ENCODE measurements at regions not wholly inside any gene's neighbourhood (a gene's known extent, or its start where the extent isn't known, plus 50 kb on each side); places are given as distances from the start of the nearest gene placed in this dataset.
"Not testable (repeated sequence)": the region's sequence is repeated elsewhere in the genome, so short reads cannot be mapped to it uniquely, and the experiment has no call there.

DNA sequence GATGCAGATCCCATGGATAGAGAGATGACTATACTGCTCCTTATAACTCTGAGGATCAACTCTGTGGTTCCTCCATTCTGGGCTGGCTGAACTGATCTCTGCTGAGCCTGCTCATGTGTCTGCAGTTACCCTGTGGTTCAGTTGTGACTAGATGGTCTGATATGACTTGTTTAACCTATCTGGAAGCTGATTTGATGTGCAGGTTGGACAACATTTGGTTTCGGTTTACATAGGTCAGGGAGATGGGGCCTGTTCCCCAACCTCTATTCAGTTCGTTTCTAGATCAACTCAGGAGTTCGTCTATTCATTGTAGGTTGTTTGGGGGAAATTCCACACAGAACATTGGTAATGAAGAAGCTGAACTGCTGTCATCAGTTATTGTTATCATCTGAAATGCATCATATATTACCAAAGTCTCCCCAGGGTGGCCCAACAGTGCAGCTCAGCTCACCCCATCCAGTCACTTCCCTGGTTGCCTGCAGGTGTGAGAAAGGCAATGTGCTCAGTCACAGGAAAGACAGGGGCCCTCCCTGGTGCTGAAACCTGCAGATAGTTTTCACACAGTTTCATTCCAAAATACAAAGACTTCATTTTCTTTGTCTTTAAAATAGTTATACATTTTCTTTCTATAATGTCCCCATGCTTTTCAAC, 415.0 kb downstream of the RPIA start:
- DNase-seq (ENCODE audit: low spot score); ATAC-seq (ENCODE audit: low FRiP score): not testable (repeated sequence)

DNA sequence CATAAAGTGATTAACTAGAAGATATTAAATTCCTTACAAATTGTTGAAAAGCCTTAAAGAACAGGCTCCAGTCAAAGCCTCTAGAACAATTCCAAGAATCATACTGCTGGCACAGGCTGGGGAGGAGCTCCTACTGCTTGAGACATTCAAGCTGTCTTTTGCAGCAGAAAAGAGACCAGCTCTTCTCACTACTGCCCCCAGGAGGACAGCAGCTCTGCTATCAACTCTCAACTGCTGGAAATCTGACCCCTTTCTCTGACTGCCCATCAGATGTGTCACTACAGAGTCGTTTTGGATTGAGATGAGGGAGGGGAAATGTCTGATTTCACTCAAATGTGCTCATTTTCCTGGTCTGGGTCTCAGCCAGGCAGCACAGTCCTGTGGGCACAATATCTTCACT, 421.0 kb downstream of the RPIA start:
- ATAC-seq (ENCODE audit: low FRiP score); DNase-seq (ENCODE audit: low spot score): not testable (repeated sequence)

DNA sequence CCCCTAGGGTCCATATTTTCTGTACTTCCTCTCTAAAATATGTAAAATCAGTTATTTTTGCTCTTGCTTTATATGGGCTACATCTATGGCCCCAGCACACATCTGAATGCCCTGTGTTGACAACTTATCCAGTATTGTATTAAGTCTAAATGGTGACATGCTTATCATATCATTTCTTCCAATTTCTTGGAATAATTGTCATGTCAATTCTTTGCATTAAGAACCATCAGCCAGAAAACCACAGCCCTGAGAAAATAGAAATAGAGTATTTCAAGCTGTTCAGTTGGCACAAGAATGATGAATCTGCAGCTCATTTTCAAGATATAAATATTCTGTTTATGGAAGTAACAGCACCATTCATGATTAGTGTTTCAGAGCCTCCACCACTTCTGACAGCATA, 421.8 kb downstream of the RPIA start:
- DNase-seq (ENCODE audit: low spot score); ATAC-seq (ENCODE audit: low FRiP score): not testable (repeated sequence)

DNA sequence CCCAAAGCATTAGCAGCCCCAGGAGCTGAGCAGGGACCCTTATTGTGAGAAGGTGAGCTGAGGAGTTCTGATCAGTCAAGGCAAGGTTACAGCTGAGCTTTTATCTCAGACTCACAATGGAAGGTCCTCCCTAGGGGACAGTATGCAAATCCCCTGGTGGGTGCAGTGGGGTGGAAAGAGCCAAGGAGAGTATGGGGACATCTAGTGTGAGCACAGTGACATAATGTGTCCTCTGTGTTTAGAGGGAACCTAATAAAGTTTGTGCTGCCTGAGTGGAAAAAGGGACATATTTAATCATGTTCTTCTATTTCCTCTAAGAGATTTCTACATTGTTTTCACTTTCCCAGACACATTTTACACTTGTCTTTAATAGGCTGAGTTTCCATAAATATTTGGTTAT, 438.0 kb downstream of the RPIA start:
- DNase-seq (ENCODE audit: low spot score); ATAC-seq (ENCODE audit: low FRiP score): not testable (repeated sequence)

DNA sequence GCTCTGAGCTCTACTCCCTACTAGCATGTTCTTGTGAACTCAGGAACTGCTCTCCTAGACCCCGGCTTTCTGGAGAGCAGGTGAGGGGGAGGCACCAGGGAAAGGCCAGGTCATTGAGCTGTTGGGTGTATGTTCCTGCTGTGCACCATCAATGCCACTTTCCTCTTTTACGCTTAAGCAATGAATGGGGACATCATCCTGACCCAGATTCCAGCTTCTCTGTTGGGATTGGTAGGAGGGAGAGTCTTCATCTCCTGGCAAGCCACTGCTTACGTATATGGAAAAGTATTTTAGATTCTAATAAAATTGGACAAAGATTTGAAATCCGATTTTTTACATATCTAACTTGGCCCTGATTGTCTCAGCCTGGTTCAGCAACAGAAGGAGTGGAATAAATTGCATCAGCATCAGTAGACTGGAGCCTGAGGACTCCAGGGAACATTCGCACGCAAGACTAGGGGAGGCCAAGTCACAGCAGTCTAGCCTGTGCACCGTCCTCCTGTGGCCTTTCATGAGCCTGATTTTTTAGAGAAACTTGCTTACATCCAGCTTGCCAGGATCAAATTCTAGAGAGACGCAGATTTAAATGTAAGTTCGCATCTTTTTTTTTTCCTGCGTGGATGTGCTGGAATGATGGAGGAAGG, 439.3 kb downstream of the RPIA start:
- ATAC-seq (ENCODE audit: low FRiP score); DNase-seq (ENCODE audit: low spot score): not testable (repeated sequence)

DNA sequence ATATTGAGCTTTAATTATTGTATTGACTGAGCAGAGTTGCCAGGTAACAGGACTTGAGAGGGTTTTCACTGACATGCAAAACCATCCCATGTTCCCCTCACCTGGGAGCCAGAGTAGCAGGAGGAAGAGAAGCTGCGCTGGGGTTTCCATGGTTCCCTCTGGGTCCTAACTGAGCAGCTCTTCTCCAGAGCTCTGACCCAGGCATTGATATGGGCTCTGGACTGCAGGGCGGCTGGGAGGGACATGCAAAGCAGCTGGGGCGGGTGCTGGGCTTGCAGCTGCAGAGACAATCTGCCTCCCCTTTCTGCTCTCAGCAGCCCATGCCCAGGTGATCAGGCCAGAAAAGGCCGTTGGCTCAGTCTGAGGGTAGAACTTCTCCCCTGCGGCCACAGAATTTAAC, 451.5 kb downstream of the RPIA start:
- DNase-seq (ENCODE audit: low spot score); ATAC-seq (ENCODE audit: low FRiP score): not testable (repeated sequence)

DNA sequence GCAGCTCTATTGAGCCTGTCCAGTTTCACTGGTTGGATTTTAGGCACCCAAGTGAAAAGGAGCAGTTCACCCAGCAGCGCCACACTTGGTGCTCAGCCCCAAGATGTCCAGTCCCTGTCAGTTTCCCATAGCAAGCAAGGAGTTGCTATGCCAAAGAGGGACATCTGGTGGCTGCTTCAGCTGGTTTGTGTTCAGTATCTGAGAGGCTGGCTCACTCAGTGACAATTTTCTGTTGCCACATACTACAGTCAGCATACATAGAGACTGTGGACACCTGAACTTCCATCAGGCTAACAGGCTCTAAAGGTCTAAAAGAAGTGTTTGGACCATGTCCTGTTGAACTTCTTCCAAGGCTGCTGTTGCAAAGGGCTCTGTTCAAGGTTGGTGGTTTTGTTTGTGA, 453.9 kb downstream of the RPIA start:
- DNase-seq (ENCODE audit: low spot score); ATAC-seq (ENCODE audit: low FRiP score): not testable (repeated sequence)

DNA sequence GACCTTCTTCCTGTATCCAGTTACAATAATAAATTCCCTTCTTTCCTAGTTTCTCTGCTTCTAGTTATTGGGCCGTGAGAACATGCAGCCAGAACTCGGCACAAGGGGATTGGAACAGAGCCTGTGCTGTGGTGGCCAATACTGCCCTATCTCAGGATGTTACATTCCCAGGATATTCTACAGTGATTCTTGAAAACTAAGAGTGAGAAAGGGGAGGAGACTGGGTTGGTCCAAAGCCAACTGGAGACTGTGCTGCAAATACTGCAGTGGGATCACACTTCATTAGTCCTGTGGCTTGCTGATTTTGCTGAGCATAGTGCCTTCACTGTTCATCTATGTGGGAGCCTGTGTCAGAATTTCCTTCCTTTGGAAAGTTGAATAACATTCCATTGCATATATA, 456.8 kb downstream of the RPIA start:
- not testable (repeated sequence) for DNase-seq (ENCODE audit: low spot score); ATAC-seq (ENCODE audit: low FRiP score)

DNA sequence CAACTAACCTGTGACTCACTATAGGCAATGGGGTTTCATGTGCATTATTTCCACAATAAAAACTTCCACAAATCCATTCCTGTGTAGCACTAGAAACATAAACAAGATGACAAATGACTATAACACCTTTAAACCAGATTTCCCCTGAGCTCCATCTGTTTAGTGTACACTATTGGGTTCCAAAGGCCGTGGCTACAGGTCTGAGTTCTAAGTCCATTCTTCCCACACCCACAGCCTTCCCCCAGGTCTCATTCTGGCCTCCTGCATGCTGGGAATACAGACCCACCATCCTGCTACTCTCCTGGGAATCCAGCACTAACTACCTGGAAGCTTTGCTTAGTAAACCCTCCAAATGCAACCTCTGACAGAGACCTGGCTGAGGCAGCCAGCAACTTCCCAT, 460.2 kb downstream of the RPIA start:
- not testable (repeated sequence) for ATAC-seq (ENCODE audit: low FRiP score); DNase-seq (ENCODE audit: low spot score)

DNA sequence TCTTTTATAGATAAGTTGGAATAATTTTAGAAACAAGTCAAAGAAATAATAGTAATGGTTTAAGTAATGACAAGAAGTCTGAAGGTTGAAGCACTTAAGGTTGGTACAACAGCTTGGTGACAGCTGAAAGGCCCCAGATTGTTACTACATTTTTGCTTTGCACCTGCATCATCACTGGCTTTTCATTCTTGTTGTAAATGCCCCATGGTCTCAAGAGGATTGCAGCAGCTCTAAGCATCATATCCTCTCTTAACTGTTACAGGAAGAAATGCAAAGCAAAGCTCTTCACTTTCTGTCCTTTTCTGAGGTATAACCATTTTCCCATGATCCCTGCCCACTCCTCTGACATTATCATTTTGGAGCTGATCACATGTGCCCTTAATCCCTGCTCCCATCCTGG, 461.0 kb downstream of the RPIA start:
- not testable (repeated sequence) for DNase-seq (ENCODE audit: low spot score); ATAC-seq (ENCODE audit: low FRiP score)

DNA sequence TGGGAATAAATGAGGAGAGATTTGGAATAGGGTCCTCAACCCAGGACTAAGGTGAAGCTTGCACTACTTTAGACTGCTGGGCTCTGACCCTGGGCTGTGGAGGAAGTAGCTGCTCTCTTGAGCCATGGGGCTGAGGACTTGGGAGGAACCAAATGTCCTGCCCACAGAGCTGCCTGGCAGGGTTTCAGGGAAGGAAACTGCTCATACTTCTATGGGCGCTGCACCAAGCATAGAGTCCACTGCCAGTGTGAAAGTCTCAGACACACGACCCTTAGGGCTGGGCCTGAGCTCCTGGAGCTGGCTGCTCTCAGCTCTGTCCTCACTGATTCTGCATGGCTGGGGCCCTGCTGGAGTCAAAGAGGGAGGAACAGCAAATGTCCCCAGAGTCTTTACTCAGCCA, 461.7 kb downstream of the RPIA start:
- ATAC-seq (ENCODE audit: low FRiP score); DNase-seq (ENCODE audit: low spot score): not testable (repeated sequence)

DNA sequence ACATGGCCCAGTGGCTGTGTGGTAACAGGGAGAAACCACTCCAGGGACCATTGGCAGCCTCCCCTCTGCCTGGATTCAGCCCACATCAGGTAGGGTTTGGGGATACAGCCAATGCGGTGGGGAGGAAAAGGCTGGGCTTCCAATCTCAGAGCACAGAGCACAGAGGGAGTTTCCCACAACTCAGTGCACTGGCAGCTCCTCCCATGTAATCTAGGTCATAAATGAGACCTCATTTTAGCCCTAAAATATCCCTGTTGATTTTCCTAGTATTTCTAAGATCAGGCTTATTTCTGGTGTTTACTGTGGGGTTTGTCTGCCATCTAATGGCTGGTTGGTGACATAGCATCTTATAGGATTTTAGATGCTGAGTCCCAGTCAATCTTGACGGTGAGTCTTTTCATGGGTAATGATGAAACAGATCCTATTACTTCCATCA, 462.8 kb downstream of the RPIA start:
- ATAC-seq (ENCODE audit: low FRiP score); DNase-seq (ENCODE audit: low spot score): not testable (repeated sequence)

DNA sequence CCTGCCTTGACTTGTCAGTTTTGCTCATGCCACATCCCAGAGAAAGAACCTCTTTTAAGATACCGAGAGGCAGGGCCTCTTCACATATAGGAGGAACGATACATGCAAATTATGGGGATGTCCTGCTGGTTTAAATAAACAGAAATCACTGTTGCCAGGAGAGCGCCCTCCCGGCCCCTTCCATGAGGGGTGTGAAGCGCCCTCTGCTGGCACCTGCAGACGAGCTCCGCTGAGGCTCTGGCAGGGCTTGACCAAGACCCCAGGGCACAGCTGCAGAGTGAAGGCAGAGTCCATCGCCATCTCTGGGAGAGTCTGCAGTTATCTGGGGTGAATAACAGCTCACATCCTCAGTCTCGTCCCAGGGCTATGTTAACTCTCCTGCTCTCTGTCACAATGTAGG, 468.8 kb downstream of the RPIA start:
- DNase-seq (ENCODE audit: low spot score); ATAC-seq (ENCODE audit: low FRiP score): not testable (repeated sequence)

DNA sequence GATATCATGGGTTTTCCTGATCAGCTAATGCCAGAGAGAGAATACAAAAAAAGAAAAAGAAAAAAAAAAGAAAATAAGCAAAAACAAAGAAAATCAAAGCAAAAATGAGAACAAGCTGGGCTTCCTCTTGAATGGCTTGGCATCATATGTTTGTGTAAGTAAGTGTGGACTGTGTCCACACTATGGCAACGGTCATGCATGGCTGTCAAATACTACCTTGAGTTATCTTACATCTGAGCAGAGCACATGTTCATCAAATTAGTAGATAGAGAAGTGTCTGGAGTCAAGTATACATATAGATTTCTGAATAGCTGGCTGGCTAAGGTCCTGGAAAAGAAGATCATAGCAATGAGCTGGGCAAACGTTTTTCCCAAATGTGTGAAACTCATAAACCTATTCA, 470.2 kb downstream of the RPIA start:
- not testable (repeated sequence) for DNase-seq (ENCODE audit: low spot score); ATAC-seq (ENCODE audit: low FRiP score)

DNA sequence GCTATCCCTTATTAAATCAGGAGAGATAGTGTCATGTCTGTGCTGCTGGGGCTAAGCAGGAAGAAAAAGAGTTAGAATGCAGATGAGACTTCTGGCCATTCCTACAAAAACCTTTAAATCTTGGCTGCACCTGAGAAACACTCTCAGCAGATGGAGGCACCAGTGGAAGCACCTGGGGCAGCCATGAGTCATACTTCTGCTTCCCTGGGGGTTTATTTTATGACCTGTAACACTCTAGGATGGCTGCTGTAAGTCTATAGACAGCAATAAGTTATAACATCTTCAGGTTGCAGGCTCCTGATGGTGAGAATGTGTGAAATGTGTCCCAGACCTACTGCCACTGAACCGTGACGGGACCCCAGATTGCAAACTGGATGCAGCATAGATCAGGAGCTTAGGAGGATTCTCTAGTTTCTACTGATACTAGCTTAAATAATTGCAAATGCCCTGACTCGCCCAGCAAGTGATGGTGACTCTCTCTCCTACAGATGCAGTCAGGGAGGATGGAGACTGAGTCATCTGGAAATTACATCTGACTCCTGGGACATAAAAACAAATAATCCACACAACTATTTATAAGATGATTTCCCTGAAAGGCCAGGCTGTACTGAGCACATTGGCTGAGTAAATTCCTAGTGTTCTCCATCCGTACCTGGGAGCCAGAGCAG, 479.2 kb downstream of the RPIA start:
- DNase-seq (ENCODE audit: low spot score); ATAC-seq (ENCODE audit: low FRiP score): not testable (repeated sequence)

DNA sequence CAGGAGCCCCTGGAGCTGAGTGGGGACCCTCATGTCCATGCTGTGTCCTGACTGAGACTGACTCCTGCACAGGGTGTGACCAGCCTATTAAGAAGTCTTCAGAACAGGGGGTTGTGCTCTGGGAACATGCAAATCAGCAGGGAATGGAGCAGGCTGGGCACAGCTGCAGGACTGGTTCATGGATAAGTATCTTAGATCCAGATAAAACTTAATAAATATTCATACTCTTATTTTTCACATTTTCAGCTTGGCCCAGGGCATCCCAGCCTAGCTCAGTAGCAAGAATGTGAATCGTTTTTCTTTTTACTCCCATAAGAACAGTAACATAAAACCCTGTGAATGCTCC, 479.7 kb downstream of the RPIA start:
- not testable (repeated sequence) for ATAC-seq (ENCODE audit: low FRiP score); DNase-seq (ENCODE audit: low spot score)

DNA sequence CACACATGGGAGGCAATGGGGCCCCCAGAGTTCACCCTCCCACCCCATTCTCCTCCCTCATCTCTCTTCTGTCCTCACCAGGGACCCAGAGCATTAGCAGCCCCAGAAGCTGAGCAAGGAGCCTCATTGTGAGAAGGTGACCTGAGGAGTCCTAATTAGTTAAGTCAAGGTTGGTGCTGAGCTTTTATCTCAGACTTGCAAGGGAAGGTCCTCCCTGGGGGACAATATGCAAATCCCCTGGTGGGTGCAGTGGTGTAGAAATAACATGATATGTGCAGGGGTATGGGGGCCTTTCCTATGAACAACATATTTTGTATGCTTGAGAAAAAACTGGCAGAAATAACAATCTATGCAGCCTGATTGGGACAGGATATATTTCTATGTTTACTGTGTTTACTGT, 485.5 kb downstream of the RPIA start:
- not testable (repeated sequence) for ATAC-seq (ENCODE audit: low FRiP score); DNase-seq (ENCODE audit: low spot score)

DNA sequence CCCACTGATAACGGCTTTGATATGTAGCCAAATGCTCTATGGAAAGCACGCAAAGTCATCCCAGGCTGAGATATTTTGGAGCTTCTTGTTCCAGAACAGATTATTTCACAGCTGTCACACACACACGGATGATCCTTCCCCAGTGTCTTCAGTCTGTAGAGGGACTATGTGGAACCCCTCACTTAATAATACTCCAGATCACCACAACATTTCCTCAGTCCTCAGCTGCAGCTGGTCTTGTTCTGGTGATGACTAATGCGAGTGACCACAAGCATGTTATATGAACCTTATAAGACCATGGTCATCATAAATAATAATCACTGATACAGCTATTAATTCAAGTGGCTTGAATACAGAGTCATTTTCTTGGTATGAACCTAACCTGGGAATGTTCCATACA, 490.7 kb downstream of the RPIA start:
- DNase-seq (ENCODE audit: low spot score); ATAC-seq (ENCODE audit: low FRiP score): not testable (repeated sequence)

DNA sequence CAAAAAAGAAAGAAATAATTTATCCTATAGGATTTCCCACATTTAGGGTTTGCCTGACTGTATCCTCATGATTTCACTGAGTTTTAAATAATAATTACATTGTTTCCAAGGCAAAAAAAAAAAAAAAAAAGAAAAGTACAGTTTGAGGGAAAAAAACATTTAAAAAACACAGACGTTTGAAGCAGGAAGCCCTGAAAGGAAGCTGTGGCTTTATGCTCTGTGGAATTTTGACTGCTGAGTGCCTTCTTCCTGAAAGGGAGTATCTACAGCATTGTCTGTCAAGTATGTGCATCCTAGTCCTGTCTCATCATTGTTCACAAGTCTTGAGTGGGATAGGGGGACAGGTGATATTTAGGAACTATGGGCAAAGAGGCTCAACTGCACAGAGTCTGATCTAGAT, 493.3 kb downstream of the RPIA start:
- not testable (repeated sequence) for DNase-seq (ENCODE audit: low spot score); ATAC-seq (ENCODE audit: low FRiP score)

DNA sequence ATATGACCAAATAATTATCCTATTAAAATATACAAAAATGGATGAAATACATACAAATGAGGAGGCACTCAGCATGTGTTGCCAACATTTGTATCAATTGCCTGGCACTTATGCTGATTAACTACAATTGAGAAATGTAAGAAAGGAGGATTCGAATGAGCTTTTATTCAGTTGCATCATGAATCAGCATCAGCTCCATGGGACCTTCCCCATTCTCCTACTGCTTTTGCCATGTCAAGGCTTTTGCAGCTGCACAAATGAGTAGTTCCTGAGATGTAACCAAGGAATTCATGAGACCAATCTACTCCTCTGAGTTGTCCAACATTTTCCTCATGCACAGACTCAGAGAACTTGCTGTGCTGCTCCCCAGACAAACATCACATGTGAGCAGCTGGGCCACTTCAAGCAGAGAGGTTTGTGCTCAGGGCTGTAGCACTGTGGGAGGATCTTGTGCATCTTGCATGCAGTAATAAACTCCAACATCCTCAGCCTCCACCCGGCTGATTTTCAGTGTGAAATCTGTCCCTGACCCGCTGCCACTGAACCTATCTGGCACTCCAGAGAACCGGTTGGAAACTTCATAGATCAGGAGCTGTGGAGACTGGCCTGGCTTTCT, 504.3 kb downstream of the RPIA start:
- ATAC-seq (ENCODE audit: low FRiP score): not testable (repeated sequence)

More for the DNA sequence above, 504.3 kb downstream of the RPIA start:
- not testable (repeated sequence) for DNase-seq (ENCODE audit: low spot score)

All from omental fat pad (tissue), 1 donor.